GM18511 (cell line): ENCODE measurements at regions not wholly inside any gene's neighbourhood (a gene's known extent, or its start where the extent isn't known, plus 50 kb on each side); places are given as distances from the start of the nearest gene placed in this dataset.

Experiments used
- ATAC-seq: cut with Tn5 transposase; IDR thresholded peaks from one replicate; pipeline ENCODE4 v1.9.1; 2021; ENCODE audit warnings: mild to moderate bottlenecking, moderate library complexity; ENCODE audit not compliant: unreplicated experiment

GRCh38 chr2:19687017-19687659, 214.6 kb downstream of the TTC32 start:
- ATAC-seq: no peak

GRCh38 chr2:19686439-19686838, 215.3 kb downstream of the TTC32 start:
- ATAC-seq: no peak

GRCh38 chr2:19685731-19686130, 216.1 kb downstream of the TTC32 start:
- ATAC-seq: no peak

GRCh38 chr2:19684516-19684915, 217.3 kb downstream of the TTC32 start:
- ATAC-seq: no peak

GRCh38 chr2:19683556-19683955, 218.2 kb downstream of the TTC32 start:
- ATAC-seq: no peak

- ATAC-seq: no peak
Observed at GRCh38 chr2:19682493-19682892, 219.3 kb downstream of the TTC32 start.

- no peak for ATAC-seq
Observed at GRCh38 chr2:19677825-19678518, 223.8 kb downstream of the TTC32 start.

GRCh38 chr2:19677215-19677777, 224.5 kb downstream of the TTC32 start:
- no peak for ATAC-seq

GRCh38 chr2:19676770-19677169, 225.0 kb downstream of the TTC32 start:
- no peak for ATAC-seq

- ATAC-seq: no peak
Observed at GRCh38 chr2:19675856-19676460, 225.8 kb downstream of the TTC32 start.

- no peak for ATAC-seq
Observed at GRCh38 chr2:19675003-19675629, 226.7 kb downstream of the TTC32 start.

- no peak for ATAC-seq
Observed at GRCh38 chr2:19674051-19675002, 227.5 kb downstream of the TTC32 start.

GRCh38 chr2:19673213-19673791, 228.5 kb downstream of the TTC32 start:
- no peak for ATAC-seq

- no peak for ATAC-seq
Observed at GRCh38 chr2:19671916-19672315, 229.9 kb downstream of the TTC32 start.

- ATAC-seq: no peak
Observed at GRCh38 chr2:19671311-19671710, 230.5 kb downstream of the TTC32 start.

GRCh38 chr2:19670303-19670702, 231.5 kb downstream of the TTC32 start:
- ATAC-seq: no peak

- ATAC-seq: no peak
Observed at GRCh38 chr2:19669559-19669958, 232.2 kb downstream of the TTC32 start.

GRCh38 chr2:19669126-19669525, 232.7 kb downstream of the TTC32 start:
- ATAC-seq: no peak

- no peak for ATAC-seq
Observed at GRCh38 chr2:19667536-19667949, 234.2 kb downstream of the TTC32 start.

GRCh38 chr2:19667085-19667484, 234.7 kb downstream of the TTC32 start:
- no peak for ATAC-seq
